IPS DF 4.7 (cell line): ENCODE measurements at regions not wholly inside any gene's neighbourhood (a gene's known extent, or its start where the extent isn't known, plus 50 kb on each side); places are given as distances from the start of the nearest gene placed in this dataset.
"Not testable (repeated sequence)": the region's sequence is repeated elsewhere in the genome, so short reads cannot be mapped to it uniquely, and the experiment has no call there.

Experiments
- DNase-seq: peaks from one replicate; pipeline ENCODE4 v3.0.0-alpha.2; 2013; ENCODE audit warnings: low spot score; ENCODE audit errors: extremely low read depth

- DNase-seq, result no peak
Observed at GRCh38 chr4:85102606-85103005, 136.1 kb upstream of the WDFY3 start.

- DNase-seq, result no peak
Observed at GRCh38 chr4:85106166-85106565, 139.7 kb upstream of the WDFY3 start.

DNA sequence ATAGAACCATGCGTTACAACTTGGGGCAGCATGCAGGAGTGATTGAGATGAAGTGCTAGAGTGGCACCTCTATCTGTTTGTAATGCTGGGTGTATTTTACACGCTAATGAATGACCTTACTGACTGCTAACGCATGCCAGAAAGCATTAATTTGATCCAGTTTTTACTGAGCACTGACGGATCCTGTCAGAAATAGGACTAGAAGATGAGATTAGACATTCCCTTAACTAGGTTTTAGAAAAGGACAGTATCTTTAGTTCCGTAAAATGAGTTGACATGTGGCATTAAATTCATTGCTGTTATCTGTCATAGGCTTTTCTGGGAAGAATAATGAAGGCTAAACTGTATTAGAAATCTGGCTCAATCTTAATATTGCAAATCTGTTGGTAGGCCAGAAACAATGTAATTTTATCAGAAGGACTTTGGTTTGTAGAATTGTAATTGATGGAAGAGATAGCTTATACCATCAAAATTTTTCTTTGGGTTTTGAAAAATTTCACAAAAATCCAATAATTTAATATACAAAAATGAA lies 140.4 kb upstream of the WDFY3 start:
- no peak for DNase-seq

- no peak for DNase-seq
Observed at GRCh38 chr4:85107553-85107952, 141.1 kb upstream of the WDFY3 start.

DNA sequence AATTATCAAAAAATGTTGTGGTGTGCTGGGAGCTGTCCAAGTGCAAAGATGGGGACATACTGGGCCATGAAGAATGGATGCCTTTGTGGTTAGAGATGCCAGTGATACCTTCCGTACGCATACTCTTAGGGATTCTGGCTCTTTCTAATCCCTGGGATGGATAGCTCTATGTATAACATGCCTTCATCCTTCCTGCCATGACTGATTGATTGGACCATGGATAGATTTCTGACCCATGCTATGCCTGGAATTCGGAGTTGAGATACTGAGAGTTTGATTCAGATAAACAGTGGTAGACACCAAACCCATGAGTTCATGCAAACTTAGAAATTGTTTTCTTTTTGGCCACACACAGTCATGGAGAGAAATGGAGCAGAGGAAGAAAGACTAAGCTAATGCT lies 147.2 kb upstream of the WDFY3 start:
- DNase-seq, result no peak

- DNase-seq, result no peak
Observed at GRCh38 chr4:85114526-85114925, 148.0 kb upstream of the WDFY3 start.

- DNase-seq, result no peak
Observed at GRCh38 chr4:85116008-85116407, 149.5 kb upstream of the WDFY3 start.

DNA sequence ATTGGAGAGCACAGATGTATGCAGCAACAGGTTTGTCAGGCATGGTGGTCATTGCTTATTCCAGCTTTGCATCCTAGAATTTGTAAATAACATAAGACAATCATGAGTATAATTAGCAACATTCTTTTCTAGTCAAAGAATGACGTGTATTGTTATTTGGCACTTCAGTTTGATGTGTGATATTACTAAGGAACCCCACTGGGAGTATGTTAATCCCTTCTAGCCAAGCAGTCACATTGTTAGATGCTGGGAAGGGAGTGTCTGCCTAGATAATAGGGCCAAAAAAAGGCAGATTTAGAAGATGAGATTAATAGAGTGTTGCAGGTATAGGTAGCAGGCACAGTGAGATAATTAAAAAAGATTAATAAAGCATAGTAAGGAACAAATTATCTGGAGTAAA lies 159.2 kb upstream of the WDFY3 start:
- DNase-seq, result no peak

DNA sequence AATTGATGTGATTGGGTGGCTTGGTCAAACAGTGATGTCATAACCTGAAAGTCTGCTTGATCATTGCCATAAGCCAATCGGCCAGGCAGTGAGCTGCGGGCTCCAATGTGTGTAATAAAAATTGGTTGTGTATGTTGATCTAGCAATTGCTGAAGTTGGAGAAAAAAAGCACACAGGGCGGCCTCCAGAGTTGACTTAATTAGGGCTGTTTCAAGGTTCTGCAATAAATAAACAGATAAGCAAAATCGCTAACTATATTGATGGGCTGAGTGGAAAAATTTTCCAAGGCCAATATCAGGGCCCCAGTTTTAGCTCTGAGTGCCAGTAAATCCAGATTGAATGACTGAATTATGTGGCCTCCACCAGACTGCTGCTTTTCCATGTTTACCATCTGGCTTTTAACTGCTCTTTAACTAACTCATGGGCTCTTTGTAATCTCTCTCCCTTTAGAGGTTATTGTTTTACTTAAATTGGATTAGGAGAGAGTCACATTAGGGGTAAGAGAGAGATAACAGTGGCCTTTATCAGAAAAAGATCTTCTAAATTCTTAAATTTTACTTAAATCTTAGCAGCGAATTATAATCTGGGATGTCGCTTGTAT lies 160.6 kb upstream of the WDFY3 start:
- DNase-seq, result no peak

- DNase-seq, result no peak
Observed at GRCh38 chr4:85127653-85128052, 161.2 kb upstream of the WDFY3 start.

DNA sequence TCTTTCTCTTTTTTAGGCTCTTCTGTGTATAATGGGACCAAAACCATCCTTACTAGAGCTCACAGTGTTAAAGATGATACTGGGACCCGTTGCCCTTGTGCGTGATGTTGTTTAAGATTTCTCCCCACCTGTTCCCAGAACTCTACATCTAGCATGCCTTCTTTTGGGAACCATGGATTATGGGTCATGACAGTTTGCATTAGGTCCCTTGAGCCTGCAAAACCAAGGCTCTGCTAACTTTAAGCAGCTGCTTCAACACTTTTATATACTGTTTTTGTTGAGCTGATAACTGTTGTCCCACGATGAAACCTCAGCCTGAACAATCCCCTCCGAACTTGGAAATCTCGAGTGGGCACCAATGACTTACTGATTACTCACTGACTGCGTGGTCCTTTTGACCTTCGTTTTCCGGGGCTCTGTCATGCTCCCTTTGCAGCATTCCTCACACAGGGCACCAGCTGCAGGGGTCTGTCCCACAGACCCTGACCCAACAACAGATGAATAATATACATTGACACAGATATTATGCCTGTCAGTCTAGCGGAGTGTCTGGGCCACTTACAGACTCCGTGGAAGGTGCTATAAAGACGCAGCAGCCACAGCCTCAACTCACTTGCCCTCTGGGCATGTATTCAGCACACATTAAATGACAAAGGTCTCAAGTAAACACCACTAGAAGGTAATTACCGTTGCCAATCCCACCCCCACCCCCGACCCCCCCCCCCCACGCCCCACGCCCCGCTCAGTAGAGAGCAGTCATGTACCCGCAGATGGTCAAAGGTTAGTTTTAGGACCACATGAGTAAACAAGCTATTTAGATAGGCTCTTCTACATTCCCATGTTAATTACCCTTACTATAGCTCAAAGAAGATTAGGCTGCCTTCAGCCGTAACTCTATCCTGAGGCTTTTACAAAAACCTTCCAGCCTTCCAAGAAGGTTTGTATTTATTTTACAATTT lies 162.0 kb upstream of the WDFY3 start:
- no peak for DNase-seq

DNA sequence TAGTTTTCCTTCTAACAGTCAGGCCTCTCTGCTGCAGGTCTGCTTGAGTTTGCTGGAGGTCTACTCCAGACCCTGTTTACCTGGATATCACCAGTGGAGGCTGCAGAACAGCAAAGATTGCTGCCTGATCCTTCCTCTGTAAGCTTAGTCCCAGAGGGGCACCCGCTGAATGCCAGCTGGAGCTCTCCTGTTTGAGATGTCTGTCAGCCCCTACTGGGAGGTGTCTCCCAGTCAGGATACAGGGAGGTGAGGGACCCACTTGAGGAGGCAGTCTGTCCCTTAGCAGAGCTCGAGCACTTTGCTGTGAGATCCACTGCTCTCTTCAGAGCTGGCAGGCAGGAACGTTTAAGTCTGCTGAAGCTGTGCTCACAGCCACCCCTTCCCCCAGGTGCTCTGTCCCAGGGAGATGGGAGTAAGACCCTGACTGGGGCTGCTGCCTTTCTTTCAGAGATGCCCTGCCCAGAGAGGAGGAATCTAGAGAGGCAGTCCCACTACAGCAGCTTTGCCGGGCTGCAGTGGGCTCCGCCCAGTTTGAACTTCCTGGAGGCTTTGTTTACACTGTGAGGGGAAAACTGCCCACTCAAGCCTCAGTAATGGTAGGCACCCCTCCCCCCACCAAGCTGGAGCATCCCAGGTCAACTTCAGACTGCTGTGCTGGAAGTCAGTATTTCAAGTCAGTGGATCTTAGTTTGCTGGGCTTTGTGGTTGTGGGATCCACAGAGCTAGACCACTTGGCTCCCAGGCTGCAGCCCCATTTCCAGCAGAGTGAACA lies 163.1 kb upstream of the WDFY3 start:
- DNase-seq, result not testable (repeated sequence)

DNA sequence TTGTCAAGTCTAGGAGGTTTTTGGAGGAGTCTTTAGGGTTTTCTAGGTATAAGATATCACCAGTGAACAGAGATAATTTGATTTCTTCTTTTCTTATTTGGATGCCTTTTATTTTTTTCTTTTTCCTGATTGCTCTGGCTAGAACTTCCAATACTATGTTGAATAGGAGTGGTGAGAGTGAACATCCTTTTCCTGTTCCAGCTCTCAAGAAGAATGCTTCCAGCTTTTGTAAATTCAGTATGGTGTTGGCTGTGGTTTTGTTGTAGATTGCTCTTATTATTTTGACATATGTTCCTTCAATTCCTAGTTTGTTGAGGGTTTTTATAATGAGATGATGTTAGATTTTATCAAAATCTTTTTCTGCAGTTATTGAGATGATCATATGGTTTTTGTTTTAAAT lies 165.6 kb upstream of the WDFY3 start:
- no peak for DNase-seq

DNA sequence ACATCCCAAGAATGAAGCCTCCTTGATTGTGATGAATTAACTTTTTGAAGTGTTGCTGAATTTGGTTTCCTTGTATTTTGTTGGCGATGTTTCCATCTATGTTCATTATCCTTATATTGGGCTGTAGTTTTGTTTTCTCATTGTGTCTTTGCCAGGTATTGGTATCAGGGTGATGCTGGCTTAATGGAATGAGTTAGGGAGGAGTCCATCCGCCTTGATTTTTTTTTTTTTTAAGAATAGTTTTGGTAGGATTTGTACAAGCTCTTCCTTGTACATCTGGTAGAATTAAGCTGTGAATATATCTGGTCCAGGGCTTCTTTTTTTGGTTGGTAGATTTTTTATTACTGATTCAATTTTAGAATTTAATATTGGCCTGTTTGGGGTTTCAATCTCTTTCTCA lies 166.1 kb upstream of the WDFY3 start:
- DNase-seq, result no peak

- DNase-seq, result not testable (repeated sequence)
Observed at GRCh38 chr4:85139749-85140148, 173.3 kb upstream of the WDFY3 start.

- DNase-seq, result no peak
Observed at GRCh38 chr4:85142451-85142850, 176.0 kb upstream of the WDFY3 start.

DNA sequence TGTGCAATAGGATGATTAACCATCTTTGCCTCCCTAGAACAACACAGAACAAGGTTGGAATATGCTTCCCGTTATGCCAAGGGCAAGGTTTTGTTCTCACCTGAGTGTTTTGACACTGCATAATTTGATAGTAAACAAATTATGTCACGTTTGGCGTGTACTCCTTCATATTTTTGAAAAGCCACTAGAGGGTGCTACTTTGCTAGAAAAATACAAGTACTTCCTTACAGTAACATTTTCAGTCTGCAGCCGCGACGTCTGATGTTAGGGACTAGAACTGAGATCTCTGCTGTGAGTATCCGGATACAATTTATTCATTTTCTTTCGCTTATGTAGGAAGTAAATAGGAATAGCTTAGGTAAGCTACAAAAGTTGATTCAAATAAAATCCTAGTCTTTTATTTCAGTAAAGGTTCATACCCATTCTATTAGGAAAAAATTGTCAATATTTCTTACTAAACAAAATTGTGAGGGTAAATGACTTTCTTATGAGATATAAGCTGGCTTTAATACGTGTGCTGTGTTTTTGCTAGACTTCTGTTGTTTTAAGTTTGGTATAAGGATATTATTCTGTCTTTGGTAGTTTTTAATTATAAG lies 181.1 kb upstream of the WDFY3 start:
- DNase-seq, result peak; percentile 28

- DNase-seq, result no peak
Observed at GRCh38 chr4:85149676-85150075, 183.2 kb upstream of the WDFY3 start.

DNA sequence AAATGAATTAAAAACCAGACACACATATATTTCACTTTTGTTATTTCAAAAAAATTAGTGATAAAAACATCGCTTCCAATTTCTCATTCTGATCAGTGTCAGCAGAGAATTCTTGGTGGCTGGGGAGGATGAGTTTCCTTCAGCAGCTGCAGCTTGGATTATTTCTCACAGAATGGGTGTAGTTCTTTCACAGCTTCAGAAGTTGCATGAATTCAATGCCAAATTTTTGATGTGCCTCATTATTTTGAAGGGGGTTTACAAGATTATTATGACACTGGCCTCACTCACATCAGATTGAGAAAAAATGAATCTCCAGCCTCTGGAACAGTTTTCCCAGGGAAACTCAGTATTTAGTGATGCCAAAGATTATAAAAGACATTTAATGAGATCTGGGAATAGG lies 184.9 kb upstream of the WDFY3 start:
- DNase-seq, result no peak

DNA sequence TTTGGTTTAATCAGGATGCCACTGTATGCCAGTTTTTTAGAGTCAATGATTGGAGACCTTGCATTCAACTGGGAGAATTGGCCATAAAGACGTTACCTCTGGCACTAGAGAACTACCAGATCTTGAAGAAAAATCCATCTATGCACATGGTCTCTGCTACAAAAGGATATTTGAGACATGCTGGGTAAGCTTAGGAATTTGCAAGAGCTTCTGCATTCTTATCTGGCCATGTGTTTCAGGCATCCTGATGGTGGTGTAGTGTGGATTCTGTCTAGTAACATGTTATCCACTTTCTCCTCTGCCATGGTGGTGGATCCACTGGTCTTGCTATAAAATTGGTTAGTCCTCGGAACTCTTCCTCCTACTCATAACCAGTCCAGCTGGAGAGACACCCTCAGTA lies 185.3 kb upstream of the WDFY3 start:
- no peak for DNase-seq

DNA sequence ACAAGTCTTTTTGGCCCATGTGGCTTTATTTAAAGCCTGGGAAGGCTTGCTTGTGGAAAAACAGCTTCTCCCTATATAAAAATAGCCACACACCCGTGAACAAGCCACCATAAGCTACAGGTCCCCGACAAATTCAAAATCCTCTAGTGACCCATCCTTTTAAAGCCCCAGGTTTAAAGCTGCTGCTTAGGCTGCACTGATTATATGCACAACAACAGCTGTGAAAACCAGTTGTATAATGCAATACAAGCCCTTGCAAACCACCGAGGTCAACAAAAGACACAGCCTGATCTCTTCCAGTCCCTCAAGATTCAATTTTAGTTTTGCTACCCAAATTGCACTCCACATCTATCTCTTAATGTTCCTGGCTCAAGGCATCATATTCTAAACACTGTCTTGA lies 186.0 kb upstream of the WDFY3 start:
- DNase-seq, result no peak

DNA sequence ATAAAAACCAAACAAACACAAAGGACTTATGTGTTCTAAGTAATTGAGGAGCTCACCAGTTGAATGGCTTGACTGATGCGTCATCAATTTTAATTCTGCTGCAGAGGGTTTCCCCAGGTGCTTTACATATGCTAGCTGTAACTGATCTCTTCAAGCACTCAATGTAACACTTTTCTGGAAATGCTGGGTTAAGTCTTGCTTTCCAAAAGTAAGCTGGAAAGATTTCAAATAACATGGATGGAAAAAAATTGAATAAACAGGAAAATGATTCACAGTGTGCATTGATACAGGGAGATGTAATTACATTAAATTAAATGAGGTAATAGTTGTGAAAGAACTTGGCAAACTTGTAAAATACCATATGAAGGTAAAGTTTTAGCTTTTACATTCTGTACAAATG lies 186.7 kb upstream of the WDFY3 start:
- DNase-seq, result no peak
